NCI-H187 (cell line): ENCODE measurements at regions not wholly inside any gene's neighbourhood (a gene's known extent, or its start where the extent isn't known, plus 50 kb on each side); places are given as distances from the start of the nearest gene placed in this dataset.

Experiments used
- DNase-seq, 2 experiments: peaks; one replicate each; lab custom pipeline; 2025; lab: John Stamatoyannopoulos, UW

DNA sequence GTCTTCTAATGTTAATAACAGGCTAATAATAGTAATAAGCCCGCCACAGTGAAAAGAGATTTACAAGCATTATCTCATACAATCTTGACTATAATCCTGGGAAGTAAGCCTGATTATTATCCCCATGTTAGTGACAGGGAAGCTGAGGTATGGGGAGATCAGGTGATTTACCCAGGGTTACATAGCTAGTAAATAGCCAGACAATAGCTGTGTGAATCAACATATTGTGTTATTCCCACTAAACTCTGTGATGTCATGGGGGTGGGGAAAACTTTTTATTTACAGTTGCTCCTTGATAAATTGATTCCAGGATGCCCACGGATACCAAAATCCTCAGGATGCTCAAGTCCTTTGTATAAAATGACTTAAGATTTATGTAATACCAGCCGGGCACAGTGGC lies 181.9 kb downstream of the LMO4 start:
- DNase-seq, result no peak

DNA sequence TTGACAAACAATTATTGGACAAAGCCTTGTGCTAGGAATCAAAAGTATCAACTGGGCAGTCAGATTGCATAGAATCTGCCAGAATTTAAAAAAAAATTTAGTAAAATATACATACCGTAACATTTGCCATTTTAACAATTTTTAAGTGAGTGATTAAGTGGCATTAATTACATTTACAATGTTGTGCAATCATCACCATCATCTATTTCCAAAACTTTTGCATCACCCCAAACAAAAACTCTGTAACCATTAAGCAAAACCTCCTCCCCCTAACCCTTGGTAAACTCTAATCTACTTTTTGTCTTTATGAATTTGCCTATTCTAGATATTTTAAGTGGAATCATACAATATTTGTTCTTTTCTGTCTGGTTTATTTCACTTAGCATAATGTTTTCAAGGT lies 182.8 kb downstream of the LMO4 start:
- DNase-seq, result no peak

DNA sequence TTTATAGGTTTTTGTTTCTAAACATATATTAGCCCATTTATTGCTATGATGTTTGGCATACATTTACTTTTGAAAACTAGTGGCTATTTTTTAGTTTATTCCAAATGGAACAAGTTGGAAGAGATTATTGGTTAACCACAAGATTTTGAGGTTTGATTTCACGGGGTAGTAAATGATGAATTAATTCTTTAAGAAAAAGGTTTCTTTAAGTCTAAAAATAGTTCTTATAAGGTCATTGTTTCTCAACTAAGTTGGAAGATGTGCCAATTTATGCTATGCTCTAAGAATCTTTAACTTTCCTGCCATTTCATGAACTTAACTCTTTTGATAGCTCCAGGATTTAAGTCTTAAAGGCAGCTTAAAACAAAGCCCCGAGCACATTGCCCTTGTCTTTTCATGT lies 183.8 kb downstream of the LMO4 start:
- DNase-seq, result no peak

DNA sequence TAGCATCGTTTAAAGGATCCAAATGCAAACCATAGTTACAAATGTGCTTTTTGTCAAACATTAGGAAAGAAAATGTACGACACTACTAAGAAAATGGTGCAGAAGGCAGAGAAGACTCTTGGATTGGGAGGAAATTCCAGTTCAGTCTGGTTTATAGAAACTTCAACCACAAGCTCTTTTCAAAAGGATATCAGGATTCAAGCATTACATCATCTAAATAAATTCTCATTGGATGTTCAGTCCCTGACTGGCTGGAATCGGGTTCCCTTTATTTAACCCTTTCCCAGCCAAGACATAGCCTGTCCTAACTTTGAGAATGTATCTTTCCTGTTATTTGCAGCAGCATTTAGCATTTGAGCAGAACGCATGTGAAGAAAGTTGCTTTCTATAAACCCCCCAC lies 184.6 kb downstream of the LMO4 start:
- DNase-seq, result no peak

DNA sequence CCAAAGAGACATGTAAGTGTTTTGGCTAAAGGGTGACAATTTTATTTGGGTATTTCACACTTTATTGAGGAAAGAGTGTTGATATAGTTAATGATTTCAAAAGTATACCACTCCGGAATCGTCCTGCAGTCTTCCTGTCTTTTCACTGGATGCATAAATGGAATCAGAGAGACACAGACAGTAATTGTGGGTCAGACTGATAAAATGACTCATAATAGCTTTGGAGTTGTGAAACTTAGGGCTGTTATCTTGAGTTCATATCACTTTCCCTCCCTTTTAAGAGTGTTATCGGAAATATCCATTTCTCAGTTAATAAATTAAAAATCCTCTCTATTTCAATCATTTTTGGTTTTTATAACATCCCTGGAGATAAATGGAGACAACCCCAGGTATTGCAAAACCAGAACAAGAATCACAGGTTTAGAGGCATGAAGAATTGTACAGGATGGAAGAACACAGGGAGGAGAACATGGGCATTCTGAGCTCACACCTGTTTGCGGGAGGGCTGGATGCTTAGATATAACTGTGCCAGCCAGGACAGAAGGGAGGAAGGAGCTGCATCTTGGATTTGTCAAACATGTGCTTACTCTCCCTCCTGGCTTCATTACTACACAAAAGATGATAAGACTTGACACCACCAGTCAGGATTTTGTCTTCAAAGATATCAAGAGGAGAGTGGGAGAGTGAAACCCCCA lies 185.4 kb downstream of the LMO4 start:
- DNase-seq, result no peak

DNA sequence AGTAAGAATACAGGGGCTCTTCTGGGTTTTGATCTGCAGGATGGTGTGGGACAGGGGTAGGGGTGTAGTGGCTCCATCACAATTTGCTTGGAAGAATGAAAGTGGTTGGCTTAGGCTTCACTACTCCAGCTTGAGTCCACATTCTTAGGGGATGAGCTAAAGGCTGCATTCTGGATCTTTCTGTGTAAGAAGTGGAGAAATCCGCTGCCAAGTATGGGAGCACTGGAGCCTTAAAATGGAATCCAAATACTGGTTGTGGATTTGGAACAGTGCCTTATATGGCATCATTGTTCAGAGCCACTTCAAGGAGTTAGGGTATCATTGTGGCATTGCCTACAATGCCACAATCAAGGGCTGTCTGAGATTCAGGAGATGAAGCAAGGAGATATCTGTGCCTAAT lies 187.1 kb downstream of the LMO4 start:
- DNase-seq, result no peak

DNA sequence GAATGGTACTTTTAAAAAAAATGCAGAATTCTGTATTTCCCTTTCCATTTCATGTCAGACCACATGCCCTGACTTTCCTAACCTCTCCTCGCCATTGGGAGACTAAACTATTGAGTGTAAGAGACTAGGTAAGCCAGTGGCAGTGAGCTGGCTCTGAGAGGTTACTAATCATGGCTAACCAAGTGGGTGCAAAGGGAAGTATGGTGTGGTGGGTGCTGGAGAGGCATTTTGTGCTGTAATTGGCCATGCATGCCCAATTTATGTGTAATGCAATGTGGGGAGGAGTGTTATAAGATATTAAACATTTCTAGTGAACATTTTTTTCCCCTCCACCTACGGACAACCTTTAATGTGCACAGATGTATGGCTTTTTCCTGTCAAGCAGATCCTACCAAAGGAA lies 190.1 kb downstream of the LMO4 start:
- no peak for DNase-seq

DNA sequence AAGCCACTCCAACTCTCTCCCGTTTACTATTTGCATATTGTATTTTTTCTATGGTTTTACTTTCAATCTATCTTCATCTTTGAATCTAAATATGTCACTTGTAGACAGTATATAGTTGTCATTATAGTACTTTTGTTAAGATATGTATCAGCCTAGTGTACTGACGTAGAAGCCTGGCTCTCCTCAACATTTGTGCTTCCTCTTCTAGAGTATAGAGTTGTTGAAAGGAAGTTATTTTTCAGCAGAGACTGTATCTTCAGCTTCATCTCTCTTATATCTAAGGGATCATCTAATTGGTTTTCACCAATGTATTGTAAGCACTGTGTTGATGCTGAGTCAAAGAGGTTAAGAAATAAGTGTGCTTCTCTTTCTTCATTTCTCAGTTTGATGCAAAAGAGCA lies 192.8 kb downstream of the LMO4 start:
- DNase-seq, result no peak

DNA sequence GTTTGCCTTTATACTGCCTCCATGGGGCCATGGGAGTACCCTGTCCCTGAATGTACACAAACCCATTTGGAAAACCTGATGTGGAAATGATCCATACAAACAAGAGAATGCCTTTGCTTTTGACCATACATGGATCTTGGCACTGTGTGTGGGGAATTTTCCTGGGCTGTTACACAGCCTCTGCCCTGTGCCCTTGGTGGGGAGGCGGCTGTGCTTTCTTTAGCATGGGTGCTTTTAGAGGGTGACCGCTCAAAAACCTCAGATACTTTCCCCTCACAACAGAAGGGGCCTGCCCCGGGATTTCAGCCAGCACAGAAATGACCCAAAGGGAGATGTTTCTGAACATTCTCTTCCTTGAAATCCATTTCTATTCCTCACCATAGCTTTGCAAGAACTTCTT lies 194.8 kb downstream of the LMO4 start:
- DNase-seq, result no peak

DNA sequence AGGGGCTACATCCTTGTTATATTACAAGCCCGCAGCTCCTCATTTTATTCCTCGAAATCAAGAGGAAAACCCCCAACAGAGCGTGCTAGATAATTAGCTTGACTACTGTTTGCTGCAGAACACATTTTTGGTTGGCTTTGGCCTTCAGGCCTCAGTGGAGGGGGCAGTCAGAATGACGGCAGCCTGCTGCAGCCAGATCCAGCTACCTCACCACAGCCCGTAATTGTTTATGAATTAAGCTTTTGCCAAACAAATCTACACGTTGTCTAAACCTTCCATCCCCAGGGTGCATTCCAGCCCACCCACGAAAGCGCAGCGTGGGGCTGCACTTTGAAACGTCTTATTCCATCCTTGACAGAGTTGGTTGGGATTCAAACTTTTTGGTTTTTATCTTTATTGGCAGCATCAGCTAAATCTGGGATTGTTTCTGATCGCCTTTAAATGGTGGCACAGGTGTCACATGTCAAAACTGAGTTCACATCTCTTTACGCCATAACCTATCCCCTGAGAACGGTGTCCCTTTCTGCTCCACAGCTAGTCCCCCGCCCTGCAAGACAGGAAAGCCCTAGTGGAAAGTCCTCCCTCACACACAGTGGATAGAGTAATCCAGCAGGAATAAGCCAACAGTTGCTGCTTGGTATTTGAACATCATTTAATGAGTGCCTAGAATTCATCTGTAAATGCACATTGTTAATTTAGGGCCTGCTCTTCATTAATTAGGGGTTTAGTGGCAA lies 195.5 kb downstream of the LMO4 start:
- no peak for DNase-seq

DNA sequence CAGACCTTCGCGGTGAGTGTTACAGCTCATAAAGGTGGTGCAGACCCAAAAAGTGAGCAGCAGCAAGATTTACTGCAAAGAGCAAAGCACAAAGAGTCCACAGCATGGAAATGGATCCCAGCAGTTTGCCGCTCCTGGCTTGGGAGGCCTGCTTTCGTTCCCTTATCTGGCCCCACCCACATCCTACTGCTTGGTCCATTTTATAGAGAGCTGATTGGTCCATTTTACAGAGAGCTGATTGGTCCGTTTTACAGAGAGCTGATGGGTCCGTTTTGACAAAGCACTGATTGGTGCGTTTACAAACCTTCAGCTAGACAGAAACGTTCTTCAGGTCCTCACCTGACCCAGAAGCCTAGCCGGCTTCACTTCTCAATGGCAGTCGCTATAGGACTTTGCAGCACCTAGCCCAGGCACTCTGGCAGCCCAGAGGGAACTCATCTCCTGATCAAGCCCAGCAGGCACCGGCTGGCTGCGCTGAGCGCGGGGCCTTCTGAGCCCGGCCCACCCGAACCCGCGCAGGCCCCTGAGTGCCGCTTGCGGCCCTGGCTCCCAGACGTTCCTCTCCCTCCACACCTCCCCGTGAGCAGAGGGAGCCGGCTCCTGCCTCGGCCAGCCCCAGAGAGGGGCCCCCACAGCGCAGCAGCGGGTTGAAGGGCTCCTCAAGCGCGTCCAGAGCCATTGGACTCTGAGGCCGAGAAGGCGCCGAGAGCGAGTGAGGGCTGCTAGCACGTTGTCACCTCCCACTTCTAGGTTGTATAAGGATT lies 200.3 kb downstream of the LMO4 start:
- DNase-seq, result no peak

DNA sequence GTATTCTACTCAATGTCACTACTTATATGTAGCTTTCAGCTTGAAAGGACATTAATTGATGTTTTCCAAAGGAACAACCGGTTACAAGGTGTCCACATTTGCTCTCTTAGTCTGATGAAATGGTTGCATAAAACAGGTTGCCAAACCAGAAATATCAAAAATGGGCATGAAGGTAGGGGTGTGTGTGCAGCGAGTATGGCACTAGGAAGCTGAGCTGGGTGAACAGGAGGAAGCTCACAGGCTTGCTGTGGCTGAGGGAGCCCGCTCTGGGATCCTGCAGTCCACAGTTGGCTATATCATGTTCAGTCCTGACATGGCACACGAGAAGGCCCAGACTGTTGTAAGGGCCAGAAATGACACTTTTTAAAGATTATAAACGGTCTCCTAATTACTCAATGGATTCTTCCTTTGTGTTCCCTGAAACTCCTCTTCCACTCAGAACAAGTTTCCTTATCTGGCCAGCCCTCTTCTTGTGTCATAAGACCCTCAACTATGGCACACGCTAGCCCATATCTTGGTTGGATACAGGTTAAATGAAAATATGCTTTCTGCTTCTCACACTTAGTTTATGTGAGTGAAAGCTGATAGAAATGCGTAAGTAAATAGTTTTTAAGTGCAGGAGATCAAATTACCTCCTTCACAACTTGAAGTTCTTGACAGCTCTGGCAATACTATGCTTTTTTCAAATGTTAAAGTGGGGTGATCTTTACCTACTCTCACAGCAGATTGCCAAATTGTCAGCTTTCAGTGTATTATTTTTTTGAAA lies 201.5 kb downstream of the LMO4 start:
- no peak for DNase-seq

DNA sequence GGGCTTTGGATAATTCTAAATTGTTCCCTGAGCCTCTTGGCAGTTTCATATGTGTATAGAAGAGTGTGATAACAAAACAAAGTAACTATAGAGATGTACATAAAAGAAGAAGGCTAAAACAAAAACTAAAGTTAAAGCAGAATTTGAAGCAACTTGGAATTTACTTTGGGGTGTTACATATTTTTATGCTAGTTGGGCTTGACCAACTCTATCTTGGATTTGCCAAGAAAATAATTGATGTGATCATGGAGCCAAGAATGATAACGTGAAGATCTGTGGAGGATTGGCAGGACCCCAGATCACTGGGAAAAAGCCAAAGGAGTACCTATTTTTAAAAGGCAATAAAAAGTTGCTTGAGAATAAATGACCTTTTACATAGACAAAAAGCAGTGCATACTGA lies 206.9 kb downstream of the LMO4 start:
- DNase-seq, result no peak

DNA sequence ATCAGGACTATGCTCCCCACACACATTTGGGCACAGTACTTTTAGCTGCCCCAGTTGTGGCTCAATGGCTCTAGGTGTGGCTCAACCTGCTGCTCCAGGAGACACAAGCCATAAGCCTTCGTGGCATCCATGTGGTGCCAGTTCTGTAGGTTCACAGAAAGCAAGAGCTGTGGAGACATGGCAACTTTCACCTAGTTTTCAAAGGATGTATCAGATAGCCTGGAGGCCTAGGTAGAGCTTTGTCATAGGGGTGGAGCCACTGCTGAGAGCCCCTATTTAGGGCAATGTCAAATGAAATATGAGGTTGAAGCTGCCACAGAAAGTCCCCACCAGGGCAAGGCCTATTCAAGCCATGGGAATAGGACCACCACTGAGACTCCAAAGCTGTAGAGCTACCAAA lies 210.5 kb downstream of the LMO4 start:
- DNase-seq, result no peak

DNA sequence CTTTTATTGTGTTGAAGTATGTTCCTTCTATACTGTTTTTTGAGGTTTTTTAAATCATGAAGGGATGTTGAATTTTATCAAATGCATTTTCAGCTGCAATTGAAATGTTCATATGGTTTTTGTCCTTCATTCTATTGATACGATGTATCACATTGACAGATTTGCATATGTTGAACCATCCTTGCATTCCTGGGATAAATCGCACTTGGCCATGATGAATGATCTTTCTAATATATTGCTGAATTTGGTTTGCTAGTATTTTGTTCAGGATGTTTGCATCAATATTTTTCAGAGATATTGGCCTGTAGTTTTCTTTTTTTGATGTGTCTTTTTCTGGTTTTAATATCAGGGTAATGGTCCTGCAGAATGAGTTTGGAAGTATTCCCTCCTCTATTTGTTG lies 214.0 kb downstream of the LMO4 start:
- no peak for DNase-seq

DNA sequence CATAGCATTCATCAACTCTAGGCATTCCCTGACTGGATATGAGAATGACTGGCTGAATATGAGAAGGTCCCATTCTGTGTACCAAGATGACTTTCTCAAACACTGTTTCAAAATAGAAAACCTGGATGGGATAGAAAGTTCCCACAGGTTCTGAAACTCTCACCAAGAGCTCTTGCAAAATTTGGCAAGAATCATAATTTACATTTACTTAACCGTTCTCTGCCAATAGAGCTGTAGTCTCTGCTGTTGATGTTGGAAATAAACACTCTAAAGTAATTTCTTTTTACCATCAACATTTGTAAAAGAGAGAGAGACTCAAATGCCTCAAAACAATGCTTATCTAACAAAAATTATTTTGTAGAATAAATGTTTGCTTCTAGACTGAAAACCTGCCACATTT lies 221.1 kb downstream of the LMO4 start:
- DNase-seq, result no peak

DNA sequence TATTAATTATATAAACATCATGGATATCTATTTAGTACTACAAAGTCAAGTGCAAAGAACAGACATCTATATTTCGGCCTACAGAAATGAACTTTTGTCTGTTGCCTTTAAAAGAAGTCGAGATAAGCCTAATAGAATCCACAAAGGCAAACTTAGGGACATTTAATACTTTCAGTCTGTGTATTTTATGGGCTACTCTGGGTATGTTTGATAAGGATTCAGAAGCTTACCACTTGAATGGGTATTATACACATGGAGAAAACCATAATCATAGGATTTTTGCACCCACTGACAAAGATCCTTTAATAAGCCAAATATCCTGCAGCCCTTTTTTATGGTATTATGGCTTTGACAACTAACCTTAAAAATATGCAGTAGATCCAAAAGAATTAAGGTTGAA lies 224.8 kb downstream of the LMO4 start:
- no peak for DNase-seq

DNA sequence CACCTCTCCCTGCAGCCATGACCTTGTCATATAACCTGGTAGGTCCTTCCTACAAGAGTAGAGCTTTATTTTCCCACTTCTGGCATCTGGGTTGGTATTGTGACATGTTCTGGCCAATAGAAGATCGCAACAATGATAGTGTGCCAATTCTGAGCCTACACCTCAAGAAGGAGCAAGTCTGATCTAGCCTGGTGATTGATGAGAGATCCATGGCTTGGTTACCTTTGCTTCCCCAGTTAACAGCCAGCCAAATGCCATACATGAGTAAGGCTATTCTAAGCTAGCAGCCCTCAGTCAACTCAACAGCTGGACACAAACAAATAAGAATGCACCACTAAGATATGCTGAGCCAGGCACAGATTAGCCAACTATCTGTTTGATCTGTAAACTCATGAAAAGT lies 226.7 kb downstream of the LMO4 start:
- no peak for DNase-seq

DNA sequence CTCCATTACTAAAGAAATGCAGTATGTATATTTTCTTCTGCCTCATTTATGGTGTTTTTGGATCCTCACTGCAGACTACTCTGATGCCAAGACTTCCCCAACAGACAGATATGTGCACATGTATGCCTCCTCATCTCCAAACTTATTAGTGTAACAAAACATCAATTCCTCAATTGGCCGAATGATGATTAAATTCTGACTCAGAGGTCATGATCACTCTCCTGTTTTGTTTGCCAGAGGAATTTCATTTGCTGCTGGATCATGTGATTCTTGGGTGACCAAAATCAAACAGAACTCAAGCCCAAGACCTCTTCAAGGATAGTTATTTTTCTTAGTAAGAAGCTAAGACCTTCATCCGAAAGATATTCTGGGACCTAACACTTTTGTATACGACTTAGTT lies 227.6 kb downstream of the LMO4 start:
- no peak for DNase-seq

DNA sequence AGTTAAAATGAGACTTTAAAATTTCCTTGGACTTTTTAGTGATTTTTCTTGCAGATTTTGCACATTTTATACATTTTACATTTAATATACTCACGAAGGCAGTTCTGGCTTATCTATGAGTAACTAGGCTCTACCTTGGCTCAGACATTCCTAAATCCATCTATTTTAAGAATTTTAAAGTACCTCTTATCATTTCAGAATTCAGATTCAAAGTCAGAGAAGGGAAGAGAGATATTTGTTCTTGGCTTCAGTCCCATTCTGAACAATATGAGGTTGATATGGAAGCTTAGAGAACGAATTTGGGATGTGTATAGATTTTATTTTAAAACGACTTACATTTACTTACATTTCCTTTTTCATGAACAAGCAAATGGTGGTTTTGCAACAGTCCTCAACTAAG lies 230.2 kb downstream of the LMO4 start:
- DNase-seq, result no peak

DNA sequence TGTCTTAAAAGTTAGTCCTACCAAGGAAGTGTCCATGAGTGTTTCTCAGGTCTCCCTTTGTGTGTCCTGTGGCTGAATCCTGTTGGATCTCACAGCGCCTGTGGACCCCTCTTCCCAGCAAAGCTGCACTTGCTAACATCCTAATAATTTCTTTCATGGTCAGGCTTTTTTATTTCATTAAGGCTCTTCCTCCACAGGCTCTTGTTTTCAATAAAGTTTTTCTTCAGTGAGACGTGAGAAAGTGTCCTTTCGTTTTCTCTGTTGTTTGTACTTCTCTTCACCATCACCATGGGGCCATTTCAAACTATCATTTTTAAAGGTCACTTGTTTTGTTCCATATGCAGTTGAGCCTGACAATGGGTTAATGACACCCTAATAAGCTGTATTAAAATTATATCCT lies 231.5 kb downstream of the LMO4 start:
- no peak for DNase-seq

DNA sequence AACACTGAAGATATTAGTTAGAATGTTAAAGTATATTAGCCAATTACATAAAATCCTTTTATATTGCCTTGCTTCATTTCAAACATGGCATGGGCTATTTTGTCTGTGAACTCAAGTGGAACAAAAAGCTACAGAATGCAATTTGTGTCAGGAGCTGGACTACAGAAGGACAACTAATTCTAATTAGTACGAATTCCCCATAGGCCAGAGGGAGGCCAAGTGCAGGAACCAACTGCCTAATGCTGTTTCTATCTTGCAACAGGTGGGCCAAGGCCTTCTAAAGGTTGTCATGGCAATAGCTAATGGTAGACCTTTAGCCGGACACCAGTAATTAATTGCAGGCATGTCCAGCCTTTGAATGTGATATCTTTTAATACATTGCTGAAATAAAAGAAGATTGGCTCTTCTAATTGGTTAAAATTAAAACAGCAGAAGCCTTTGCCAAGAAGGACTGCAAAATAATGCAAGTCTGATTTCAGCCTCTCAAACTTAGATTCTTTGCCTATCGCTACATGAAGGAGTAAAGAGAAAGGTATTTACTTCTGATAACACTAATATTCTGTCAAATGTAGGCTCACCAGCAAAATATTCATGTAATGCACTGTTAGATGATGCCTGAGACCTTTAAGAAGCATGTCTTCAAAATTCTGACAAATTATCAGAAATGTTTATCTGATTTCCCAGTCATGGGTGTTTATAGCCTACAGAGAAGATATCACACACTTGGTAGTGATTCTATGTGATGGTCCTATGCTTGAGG lies 232.1 kb downstream of the LMO4 start:
- DNase-seq, result no peak
